GM18867 (cell line): ENCODE measurements at regions not wholly inside any gene's neighbourhood (a gene's known extent, or its start where the extent isn't known, plus 50 kb on each side); places are given as distances from the start of the nearest gene placed in this dataset.

Experiments used
- ATAC-seq: cut with Tn5 transposase; IDR thresholded peaks from one replicate; pipeline ENCODE4 v1.9.1; 2021; ENCODE audit warnings: mild to moderate bottlenecking, moderate library complexity; ENCODE audit not compliant: unreplicated experiment

- no peak for ATAC-seq
Observed at GRCh38 chr9:85430659-85431338, 311.0 kb downstream of the AGTPBP1 start.

- no peak for ATAC-seq
Observed at GRCh38 chr9:85428230-85428629, 313.5 kb downstream of the AGTPBP1 start.

GRCh38 chr9:85427772-85428171, 314.0 kb downstream of the AGTPBP1 start:
- no peak for ATAC-seq

- ATAC-seq, result peak; percentile 78
Observed at GRCh38 chr9:85425153-85425611, 316.6 kb downstream of the AGTPBP1 start.

GRCh38 chr9:85423422-85423821, 318.3 kb downstream of the AGTPBP1 start:
- ATAC-seq, result no peak

- ATAC-seq, result no peak
Observed at GRCh38 chr9:85421641-85422040, 320.1 kb downstream of the AGTPBP1 start.

GRCh38 chr9:85420750-85421149, 321.0 kb downstream of the AGTPBP1 start:
- peak; percentile 49 for ATAC-seq

- ATAC-seq, result no peak
Observed at GRCh38 chr9:85417674-85418073, 324.1 kb downstream of the AGTPBP1 start.

GRCh38 chr9:85416715-85417114, 325.0 kb downstream of the AGTPBP1 start:
- no peak for ATAC-seq

GRCh38 chr9:85414390-85414789, 327.4 kb downstream of the AGTPBP1 start:
- ATAC-seq, result no peak

- no peak for ATAC-seq
Observed at GRCh38 chr9:85408494-85408893, 333.3 kb downstream of the AGTPBP1 start.

GRCh38 chr9:85405566-85405950, 336.2 kb downstream of the AGTPBP1 start:
- no peak for ATAC-seq

GRCh38 chr9:85404911-85405565, 336.7 kb downstream of the AGTPBP1 start:
- no peak for ATAC-seq

GRCh38 chr9:85402551-85402950, 339.2 kb downstream of the AGTPBP1 start:
- ATAC-seq, result no peak

GRCh38 chr9:85401998-85402397, 339.8 kb downstream of the AGTPBP1 start:
- ATAC-seq, result no peak

- no peak for ATAC-seq
Observed at GRCh38 chr9:85397005-85397404, 344.7 kb downstream of the AGTPBP1 start.

- no peak for ATAC-seq
Observed at GRCh38 chr9:85392260-85392659, 349.5 kb downstream of the AGTPBP1 start.

GRCh38 chr9:85377731-85378289, 363.9 kb downstream of the AGTPBP1 start:
- no peak for ATAC-seq

GRCh38 chr9:85368781-85369180, 373.0 kb downstream of the AGTPBP1 start:
- ATAC-seq, result no peak

GRCh38 chr9:85359161-85359560, 382.6 kb downstream of the AGTPBP1 start:
- no peak for ATAC-seq

GRCh38 chr9:85349046-85349445, 392.7 kb downstream of the AGTPBP1 start:
- no peak for ATAC-seq

GRCh38 chr9:85347541-85347940, 394.2 kb downstream of the AGTPBP1 start:
- ATAC-seq, result no peak
